ENCODE measurements at regions not wholly inside any gene's neighbourhood (a gene's known extent, or its start where the extent isn't known, plus 50 kb on each side); places are given as distances from the start of the nearest gene placed in this dataset.

DNA sequence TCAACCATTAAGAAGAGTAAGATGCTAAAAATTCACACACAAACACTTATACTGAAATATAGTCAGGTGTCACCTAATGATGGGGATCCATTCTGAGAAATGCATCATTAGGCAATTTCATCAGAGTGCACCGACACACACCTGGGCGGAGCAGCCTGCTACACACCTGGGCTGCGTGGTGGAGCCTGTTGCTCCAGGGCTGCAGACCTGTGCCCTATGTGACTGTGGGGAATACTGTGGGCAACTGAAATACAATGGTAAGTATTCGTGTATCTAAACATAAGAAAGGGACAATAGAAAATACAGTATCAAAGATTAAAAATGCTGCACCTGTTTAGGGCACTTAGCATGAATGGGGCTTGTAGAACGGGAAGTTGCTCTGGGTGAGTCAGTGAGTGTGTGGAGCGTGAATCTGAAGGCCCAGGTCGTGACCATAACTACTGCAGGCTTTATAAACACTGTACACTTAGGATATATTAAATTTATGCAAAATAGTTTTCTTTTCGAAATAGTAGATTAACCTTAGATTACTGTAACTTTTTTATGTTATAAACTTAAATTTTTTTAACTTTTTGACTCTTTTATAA lies 124.4 kb upstream of the AFDN start:
- TF ChIP-seq POLR2AphosphoS5 (IDR thresholded peaks at IDR 0.05) (no peak), CTCF (IDR thresholded peaks at IDR 0.05 in 8 of 11, conservative IDR thresholded peaks at IDR 0.05 in 3 of 11) (no peak), POLR2A (IDR thresholded peaks at IDR 0.05) (no peak)
